SK-N-SH (cell line): ENCODE measurements at regions not wholly inside any gene's neighbourhood (a gene's known extent, or its start where the extent isn't known, plus 50 kb on each side); places are given as distances from the start of the nearest gene placed in this dataset.

Experiments
- CTCF ChIA-PET: fragments of 300-600, 350-600 bp; formaldehyde crosslinking; extraction: SDS; loops from one replicate; lab custom pipeline; 2021; lab: Yijun Ruan, JAX
- POLR2A ChIA-PET: fragments of 350-600 bp; sonication (Branson Sonifier 250); formaldehyde crosslinking; extraction: SDS; loops from one replicate; lab custom pipeline; 2020; ENCODE audit warnings: antibody characterized with exemption, inconsistent platforms; lab: Yijun Ruan, JAX
- DNase-seq: peaks from one replicate; pipeline ENCODE4 v3.0.0; 2012
- H2AFZ ChIP-seq: fragments of 200-600 bp; sonication (generic); 2 replicates; pipeline ENCODE4 v1.8.1; 2016; ENCODE audit warnings: antibody characterized with exemption, mild to moderate bottlenecking, low read depth
- H3F3A ChIP-seq: fragments of 200-600 bp; sonication (generic); replicated peaks from 2 replicates; pipeline ENCODE3; 2016; ENCODE audit warnings: antibody characterized with exemption, mild to moderate bottlenecking; ENCODE audit not compliant: insufficient read depth
- H3K27ac ChIP-seq, 2 experiments: fragments of 200-500 bp in 1 of 2; fragments of 200-600 bp in 1 of 2; sonication (Bioruptor generic) in 1 of 2; sonication (generic), shearing (Covaris generic) in 1 of 2; 2 replicates each; pipeline versions ENCODE4 v1.5.1 to v1.6.1; 2014 to 2016; ENCODE audit warnings: low read depth in 2 of 2, inconsistent platforms in 1 of 2, low read length in 1 of 2, mild to moderate bottlenecking in 1 of 2, mixed read lengths in 1 of 2
- H3K27me3 ChIP-seq: fragments of 200-600 bp; sonication (generic), shearing (Covaris generic); 2 replicates; pipeline ENCODE4 v1.6.1; 2016; ENCODE audit warnings: mixed run types; ENCODE audit not compliant: insufficient read depth
- H3K36me3 ChIP-seq, 2 experiments: fragments of 200-500 bp in 1 of 2; fragments of 200-600 bp in 1 of 2; sonication (Bioruptor generic) in 1 of 2; sonication (generic) in 1 of 2; replicated peaks in 1 of 2; 2 replicates each; pipeline versions ENCODE3 to v1.5.1; 2014 to 2016; ENCODE audit warnings: low read length in 1 of 2, mild to moderate bottlenecking in 1 of 2; ENCODE audit not compliant: insufficient read depth in 2 of 2, control insufficient read depth in 1 of 2
- H3K4me1 ChIP-seq, 2 experiments: fragments of 200-500 bp in 1 of 2; fragments of 200-600 bp in 1 of 2; sonication (Bioruptor generic) in 1 of 2; sonication (generic), shearing (Covaris generic) in 1 of 2; 2 replicates each; pipeline versions ENCODE4 v1.5.1 to v1.6.1; 2014 to 2016; ENCODE audit warnings: low read depth in 1 of 2, low read length in 1 of 2, mixed run types in 1 of 2; ENCODE audit not compliant: insufficient read depth in 2 of 2, control insufficient read depth in 1 of 2
- H3K4me2 ChIP-seq: fragments of 200-600 bp; sonication (generic), shearing (Covaris generic); 2 replicates; pipeline ENCODE4 v1.6.1; 2017; ENCODE audit warnings: mixed run types
- H3K4me3 ChIP-seq, 2 experiments: fragments of 200-500 bp in 1 of 2; fragments of 200-600 bp in 1 of 2; sonication (Bioruptor generic) in 1 of 2; sonication (generic), shearing (Covaris generic) in 1 of 2; 2 replicates each; pipeline versions ENCODE4 v1.5.1 to v1.8.1; 2014 to 2016; ENCODE audit warnings: low read depth in 2 of 2, inconsistent platforms in 1 of 2, low read length in 1 of 2, mild to moderate bottlenecking in 1 of 2, mixed read lengths in 1 of 2, moderate library complexity in 1 of 2
- H3K79me2 ChIP-seq: fragments of 200-600 bp; sonication (generic); 2 replicates; pipeline ENCODE4 v1.8.1; 2017; ENCODE audit warnings: mild to moderate bottlenecking; ENCODE audit not compliant: insufficient read depth
- H3K9ac ChIP-seq: fragments of 200-600 bp; sonication (generic); 2 replicates; pipeline ENCODE4 v1.6.1; 2017; ENCODE audit warnings: mixed run types
- H3K9me2 ChIP-seq: fragments of 200-600 bp; sonication (generic); 2 replicates; pipeline ENCODE4 v1.6.1; 2017; ENCODE audit warnings: mixed run types
- H3K9me3 ChIP-seq: fragments of 200-600 bp; sonication (generic); 2 replicates; pipeline ENCODE4 v1.6.1; 2017; ENCODE audit warnings: mixed run types, mild to moderate bottlenecking, moderate library complexity
- H4K20me1 ChIP-seq: fragments of 200-600 bp; sonication (generic); 2 replicates; pipeline ENCODE4 v1.6.1; 2017; ENCODE audit warnings: mild to moderate bottlenecking, mixed run types; ENCODE audit not compliant: insufficient read depth
- CTCF ChIP-seq: fragments of 200-600 bp; sonication (generic); IDR thresholded peaks from 2 replicates; pipeline ENCODE4 v1.6.1; 2017; ENCODE audit warnings: antibody characterized with exemption, mild to moderate bottlenecking, moderate library complexity
- EP300 ChIP-seq, 2 experiments: IDR thresholded peaks; 2 replicates each; pipeline versions ENCODE4 v1.4.0 to v1.6.1; 2012; ENCODE audit warnings: borderline replicate concordance in 1 of 2, low read depth in 1 of 2, low read length in 1 of 2
- FOXM1 ChIP-seq: IDR thresholded peaks from 2 replicates; pipeline ENCODE4 v1.4.0; 2012; ENCODE audit warnings: low read depth, mild to moderate bottlenecking
- NFIC ChIP-seq: IDR thresholded peaks from 2 replicates; pipeline ENCODE4 v1.4.0; 2012; ENCODE audit warnings: borderline replicate concordance
- SMC3 ChIP-seq: IDR thresholded peaks from 2 replicates; pipeline ENCODE4 v1.6.1; 2012; ENCODE audit warnings: low read depth, low read length, improper control_type of control experiment
- TEAD4 ChIP-seq: IDR thresholded peaks from 2 replicates; pipeline ENCODE4 v1.4.0; 2012; ENCODE audit warnings: mild to moderate bottlenecking, borderline replicate concordance; ENCODE audit not compliant: insufficient read depth
- USF1 ChIP-seq: IDR thresholded peaks from 2 replicates; pipeline ENCODE4 v1.4.0; 2012; ENCODE audit warnings: low read depth, borderline replicate concordance
- YY1 ChIP-seq: IDR thresholded peaks from 2 replicates; pipeline ENCODE4 v1.4.0; 2012; ENCODE audit warnings: low read depth, mild to moderate bottlenecking
- WGBS: methylation state at CpG from one replicate; pipeline ENCODE4 v1.1.6; 2017; ENCODE audit warnings: low lambda C conversion rate; 5-methylcytosine and 5-hydroxymethylcytosine counted together
- TF ChIP-seq, protein P1 (sequence below): fragments of 150-350 bp; IDR thresholded peaks from 2 replicates; pipeline ENCODE4 v1.6.1; 2017; ENCODE audit warnings: antibody characterized with exemption, low read length, low read depth, borderline replicate concordance

GRCh38 chr1:177748080-177748801 lies 221.6 kb downstream of the SEC16B start:
- Histone ChIP-seq H3K36me3 (no peaks in the 10 kb centered on the region), H3K4me2 (no peak overlapping the region), H3K79me2 (no peaks in the 10 kb centered on the region), H3K4me3 (no peak overlapping the region), H3K9me3 (no peaks in the 10 kb centered on the region), H3K4me1 (no peaks in the 10 kb centered on the region; a peak in 1 of 4 replicates), H3F3A (no peaks in the 10 kb centered on the region), H3K9ac (no peak overlapping the region), H2AFZ (no peak overlapping the region), H3K27ac (no peak overlapping the region)
- POLR2A ChIA-PET = no interaction called here
- CTCF ChIA-PET = no interaction called here
- DNase-seq = no peak
- no peak for TF ChIP-seq TEAD4
- TF ChIP-seq SMC3 = no peak
- TF ChIP-seq, all 33 proteins: peak for 0
- 36% methylated on average over 4 of the region's 4 CpGs for whole genome bisulfite sequencing
- Histone ChIP-seq H4K20me1 (no peaks in the 10 kb centered on the region), H3K27me3 (no peaks in the 10 kb centered on the region), H3K9me2 (no peaks in the 10 kb centered on the region)

DNA sequence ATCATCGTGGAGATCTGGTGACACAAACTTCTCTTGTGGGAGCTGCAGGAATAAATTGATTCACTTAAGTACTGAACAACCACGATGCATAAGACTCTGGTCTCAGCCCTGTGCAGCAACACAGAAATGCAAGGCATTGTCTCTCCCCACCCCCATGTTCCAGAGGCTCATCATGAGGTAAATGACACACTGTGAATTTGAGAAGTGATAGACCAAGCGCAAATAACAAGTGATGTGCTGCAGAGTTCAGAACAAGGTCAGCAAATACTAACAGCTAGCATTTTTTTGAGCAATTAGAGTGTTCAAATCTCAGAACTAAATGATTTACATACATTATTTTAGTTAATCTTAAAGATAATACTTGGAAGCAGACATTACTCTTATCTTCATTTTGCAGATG lies 223.7 kb downstream of the SEC16B start:
- no peak overlapping the region for H3K9ac ChIP-seq
- no peaks in the 10 kb centered on the region for H4K20me1 ChIP-seq
- CTCF ChIA-PET = no interaction called here
- H3K4me3 ChIP-seq = no peak overlapping the region
- no peaks in the 10 kb centered on the region for H3K9me3 ChIP-seq
- no peaks in the 10 kb centered on the region; a peak in 1 of 4 replicates for H3K4me1 ChIP-seq
- no peaks in the 10 kb centered on the region for H3K79me2 ChIP-seq
- TF ChIP-seq CTCF = no peak
- no peak for TF ChIP-seq YY1
- TF ChIP-seq, protein P1, sequence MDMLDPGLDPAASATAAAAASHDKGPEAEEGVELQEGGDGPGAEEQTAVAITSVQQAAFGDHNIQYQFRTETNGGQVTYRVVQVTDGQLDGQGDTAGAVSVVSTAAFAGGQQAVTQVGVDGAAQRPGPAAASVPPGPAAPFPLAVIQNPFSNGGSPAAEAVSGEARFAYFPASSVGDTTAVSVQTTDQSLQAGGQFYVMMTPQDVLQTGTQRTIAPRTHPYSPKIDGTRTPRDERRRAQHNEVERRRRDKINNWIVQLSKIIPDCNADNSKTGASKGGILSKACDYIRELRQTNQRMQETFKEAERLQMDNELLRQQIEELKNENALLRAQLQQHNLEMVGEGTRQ = no peak
- TF ChIP-seq NFIC = no peak
- no peak for TF ChIP-seq USF1
- TF ChIP-seq EP300 (IDR thresholded peaks at IDR 0.05; ENCODE audit: borderline replicate concordance in 1 of 2, low read depth in 1 of 2, low read length in 1 of 2) = no peak
- no peak for TF ChIP-seq FOXM1
- TF ChIP-seq, all 33 proteins: peak for 0
- no peaks in the 10 kb centered on the region for H3K9me2 ChIP-seq
- no peaks in the 10 kb centered on the region for H3F3A ChIP-seq
- H3K36me3 ChIP-seq = no peaks in the 10 kb centered on the region
- no peak for DNase-seq
- no peak overlapping the region for H3K27ac ChIP-seq
- H3K4me2 ChIP-seq = no peak overlapping the region
- H3K27me3 ChIP-seq = no peaks in the 10 kb centered on the region
- no peak overlapping the region for H2AFZ ChIP-seq
- POLR2A ChIA-PET = no interaction called here
- 7% methylated on average over 3 of the region's 3 CpGs for WGBS
